HG03025 (cell line): ENCODE measurements at regions not wholly inside any gene's neighbourhood (a gene's known extent, or its start where the extent isn't known, plus 50 kb on each side); places are given as distances from the start of the nearest gene placed in this dataset.

Source experiments
- ATAC-seq: cut with Tn5 transposase; IDR thresholded peaks from one replicate; pipeline ENCODE4 v1.9.1; 2021; ENCODE audit warnings: mild to moderate bottlenecking, moderate library complexity; ENCODE audit not compliant: unreplicated experiment, low FRiP score

- no peak for ATAC-seq
These were observed 194.8 kb upstream of the IL12B start for GRCh38 chr5:159525117-159525516.

GRCh38 chr5:159527546-159528254 lies 197.4 kb upstream of the IL12B start:
- no peak for ATAC-seq

- ATAC-seq = no peak
These were observed 201.3 kb upstream of the IL12B start for GRCh38 chr5:159531554-159532105.

- no peak for ATAC-seq
These were observed 202.9 kb upstream of the IL12B start for GRCh38 chr5:159533197-159533596.

GRCh38 chr5:159536166-159536565 lies 205.9 kb upstream of the IL12B start:
- ATAC-seq = no peak

GRCh38 chr5:159536646-159537045 lies 206.4 kb upstream of the IL12B start:
- ATAC-seq = no peak

GRCh38 chr5:159539678-159540077 lies 209.4 kb upstream of the IL12B start:
- ATAC-seq = no peak

- no peak for ATAC-seq
These were observed 213.0 kb upstream of the IL12B start for GRCh38 chr5:159543326-159543725.

GRCh38 chr5:159545156-159545555 lies 214.9 kb upstream of the IL12B start:
- ATAC-seq = no peak

GRCh38 chr5:159547466-159548195 lies 217.3 kb upstream of the IL12B start:
- ATAC-seq = no peak

- ATAC-seq = no peak
These were observed 218.2 kb upstream of the IL12B start for GRCh38 chr5:159548517-159548916.

- ATAC-seq = no peak
These were observed 218.8 kb upstream of the IL12B start for GRCh38 chr5:159549046-159549445.

- ATAC-seq = no peak
These were observed 220.7 kb upstream of the IL12B start for GRCh38 chr5:159550951-159551350.

- no peak for ATAC-seq
These were observed 222.5 kb upstream of the IL12B start for GRCh38 chr5:159552751-159553150.

- ATAC-seq = no peak
These were observed 223.5 kb upstream of the IL12B start for GRCh38 chr5:159553792-159554191.

- no peak for ATAC-seq
These were observed 224.8 kb upstream of the IL12B start for GRCh38 chr5:159555084-159555483.

GRCh38 chr5:159559337-159559736 lies 229.1 kb upstream of the IL12B start:
- no peak for ATAC-seq

GRCh38 chr5:159560088-159560487 lies 229.8 kb upstream of the IL12B start:
- no peak for ATAC-seq

- ATAC-seq = no peak
These were observed 233.7 kb upstream of the IL12B start for GRCh38 chr5:159564031-159564430.

GRCh38 chr5:159566832-159567231 lies 236.5 kb upstream of the IL12B start:
- ATAC-seq = no peak

GRCh38 chr5:159567461-159567860 lies 237.2 kb upstream of the IL12B start:
- no peak for ATAC-seq
